Colonic mucosa (tissue), 4 donors: ENCODE measurements at regions not wholly inside any gene's neighbourhood (a gene's known extent, or its start where the extent isn't known, plus 50 kb on each side); places are given as distances from the start of the nearest gene placed in this dataset.

ENCODE experiments used
- DNase-seq: peaks from one replicate; pipeline ENCODE4 v3.0.0-alpha.2; 2020
- H3K27ac ChIP-seq: fragments of 200-600 bp; one replicate; pipeline ENCODE4 v1.8.0; 2021
- H3K27me3 ChIP-seq: fragments of 200-600 bp; one replicate; pipeline ENCODE4 v1.8.0; 2021
- H3K36me3 ChIP-seq: fragments of 200-600 bp; one replicate; pipeline ENCODE4 v1.8.0; 2021
- H3K4me1 ChIP-seq: fragments of 200-600 bp; one replicate; pipeline ENCODE4 v1.8.0; 2021; ENCODE audit warnings: mild to moderate bottlenecking
- H3K4me3 ChIP-seq: fragments of 200-600 bp; one replicate; pipeline ENCODE4 v1.8.0; 2021
- H3K9ac ChIP-seq, 2 donors: one replicate each; pipeline ENCODE4 v1.7.0; 2013; ENCODE audit warnings: control low read depth in 2 of 2, low read depth in 2 of 2, low read length in 2 of 2
- H3K9me3 ChIP-seq: fragments of 200-600 bp; one replicate; pipeline ENCODE4 v1.8.0; 2021
- intact Hi-C: fragments of 100-400 bp; cut with DNase I; formaldehyde crosslinking; loops from one replicate; pipeline ENCODE4 v1.14.1; 2022
- TF ChIP-seq, protein P1 (sequence below): fragments of 200-600 bp; IDR thresholded peaks from one replicate; pipeline ENCODE4 v1.8.0; 2022; ENCODE audit warnings: antibody characterized with exemption, mild to moderate bottlenecking
- donor health status: healthy.
- donor health status: DM: no; HTN: no; CAD: no.
- donor health status: DM: no; HTN: no; CAD: no.

DNA sequence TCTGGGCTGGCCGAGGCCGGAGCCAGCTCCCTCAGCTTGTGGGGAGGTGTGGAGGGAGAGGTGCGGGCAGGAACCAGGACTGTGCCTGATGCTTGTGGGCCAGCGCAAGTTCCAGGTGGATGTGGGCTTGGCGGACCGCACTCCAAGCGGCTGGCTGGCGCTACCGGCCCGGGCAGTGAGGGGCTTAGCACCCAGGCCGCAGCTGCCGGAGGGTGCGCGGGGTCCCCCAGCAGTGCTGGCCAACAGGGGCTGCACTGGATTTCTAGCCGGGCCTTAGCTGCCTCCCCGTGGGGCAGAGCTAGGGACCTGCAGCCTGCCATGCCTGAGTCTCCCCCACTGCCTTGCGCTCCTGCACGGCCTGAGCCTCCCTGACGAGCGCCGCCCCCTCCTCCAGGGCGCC is 242.8 kb downstream of the CCSER2 start:
- no peaks in the 10 kb centered on the region for H3K27me3 ChIP-seq
- no peaks in the 10 kb centered on the region for H3K36me3 ChIP-seq
- intact Hi-C loops = no loop called here
- H3K9ac ChIP-seq = no peak overlapping the region
- no peak overlapping the region for H3K4me3 ChIP-seq
- no peaks in the 10 kb centered on the region for H3K4me1 ChIP-seq
- H3K27ac ChIP-seq = no peak overlapping the region
- H3K9me3 ChIP-seq = no peaks in the 10 kb centered on the region
- DNase-seq = no peak
- TF ChIP-seq, protein P1, sequence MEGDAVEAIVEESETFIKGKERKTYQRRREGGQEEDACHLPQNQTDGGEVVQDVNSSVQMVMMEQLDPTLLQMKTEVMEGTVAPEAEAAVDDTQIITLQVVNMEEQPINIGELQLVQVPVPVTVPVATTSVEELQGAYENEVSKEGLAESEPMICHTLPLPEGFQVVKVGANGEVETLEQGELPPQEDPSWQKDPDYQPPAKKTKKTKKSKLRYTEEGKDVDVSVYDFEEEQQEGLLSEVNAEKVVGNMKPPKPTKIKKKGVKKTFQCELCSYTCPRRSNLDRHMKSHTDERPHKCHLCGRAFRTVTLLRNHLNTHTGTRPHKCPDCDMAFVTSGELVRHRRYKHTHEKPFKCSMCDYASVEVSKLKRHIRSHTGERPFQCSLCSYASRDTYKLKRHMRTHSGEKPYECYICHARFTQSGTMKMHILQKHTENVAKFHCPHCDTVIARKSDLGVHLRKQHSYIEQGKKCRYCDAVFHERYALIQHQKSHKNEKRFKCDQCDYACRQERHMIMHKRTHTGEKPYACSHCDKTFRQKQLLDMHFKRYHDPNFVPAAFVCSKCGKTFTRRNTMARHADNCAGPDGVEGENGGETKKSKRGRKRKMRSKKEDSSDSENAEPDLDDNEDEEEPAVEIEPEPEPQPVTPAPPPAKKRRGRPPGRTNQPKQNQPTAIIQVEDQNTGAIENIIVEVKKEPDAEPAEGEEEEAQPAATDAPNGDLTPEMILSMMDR = no peak

DNA sequence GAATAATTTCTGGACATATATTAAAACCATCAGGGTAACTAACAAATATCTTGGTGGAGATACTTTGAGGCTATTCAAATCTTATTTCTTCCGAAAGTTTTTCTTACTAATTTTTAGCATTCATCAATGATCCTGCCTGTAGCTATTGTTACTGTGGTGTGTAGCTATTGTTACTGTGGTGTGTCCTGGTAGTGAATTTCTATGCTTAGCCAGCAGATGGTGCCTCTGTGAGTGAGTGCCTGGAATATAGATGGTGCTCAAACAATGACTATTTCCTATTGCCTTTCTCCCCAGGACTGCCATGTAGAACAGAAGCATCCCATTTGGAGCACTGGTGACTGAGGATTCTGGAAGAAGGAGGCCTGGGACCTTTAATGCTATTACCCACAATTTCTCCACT is 245.7 kb downstream of the CCSER2 start:
- Histone ChIP-seq H3K36me3 (no peaks in the 10 kb centered on the region), H3K27ac (no peak overlapping the region), H3K9me3 (no peaks in the 10 kb centered on the region), H3K27me3 (no peaks in the 10 kb centered on the region), H3K9ac (no peak overlapping the region), H3K4me3 (no peak overlapping the region), H3K4me1 (no peaks in the 10 kb centered on the region)
- TF ChIP-seq, protein P1 = no peak
- intact Hi-C loops = no loop called here
- DNase-seq = no peak

DNA sequence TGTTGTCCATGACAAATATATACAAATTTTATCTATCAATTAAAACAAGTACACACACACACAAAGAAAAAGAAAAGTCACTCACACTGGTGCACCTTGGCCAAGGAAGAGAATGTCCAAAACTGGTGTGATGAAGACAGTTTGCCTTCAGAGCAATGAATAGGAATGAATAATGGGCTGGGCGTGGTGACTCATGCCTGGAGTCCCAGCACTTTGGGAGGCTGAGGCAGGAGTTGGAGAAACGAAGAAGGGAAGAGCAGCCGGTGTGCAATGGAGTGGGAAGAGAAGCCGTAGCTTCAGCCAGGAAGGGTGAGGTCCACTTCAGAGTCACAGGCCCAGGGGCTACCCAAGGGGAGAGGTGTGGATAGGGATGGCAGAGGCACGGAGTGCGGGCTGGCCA is 253.6 kb downstream of the CCSER2 start:
- Histone ChIP-seq H3K4me1 (no peaks in the 10 kb centered on the region), H3K4me3 (no peak overlapping the region), H3K27me3 (no peaks in the 10 kb centered on the region), H3K36me3 (no peaks in the 10 kb centered on the region), H3K9ac (no peak overlapping the region), H3K27ac (no peak overlapping the region), H3K9me3 (no peaks in the 10 kb centered on the region)
- peak; percentile 8 for DNase-seq
- TF ChIP-seq, protein P1 = no peak
- intact Hi-C loops = no loop called here

DNA sequence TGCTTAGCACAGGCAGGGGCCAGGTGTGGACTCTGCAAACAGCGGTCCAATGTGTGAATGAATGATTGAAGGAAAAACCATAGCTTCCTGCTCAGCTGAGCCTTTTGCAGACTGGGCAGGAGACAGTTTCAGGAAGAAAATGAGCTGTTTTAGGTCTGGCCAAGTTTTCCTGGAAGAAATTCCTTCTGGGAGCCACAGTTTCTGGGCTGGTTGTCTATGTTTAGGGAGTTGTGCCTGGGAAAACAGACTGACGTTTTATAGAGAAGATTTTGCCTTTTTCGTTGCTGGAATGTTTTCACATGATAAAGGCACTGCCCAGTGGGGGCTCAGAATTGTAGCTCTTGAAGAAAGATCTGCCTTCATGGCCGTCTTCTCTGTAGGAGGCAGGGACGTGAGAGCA is 255.1 kb downstream of the CCSER2 start:
- Histone ChIP-seq H3K9ac (no peak overlapping the region), H3K36me3 (no peaks in the 10 kb centered on the region), H3K27ac (no peak overlapping the region), H3K4me1 (no peaks in the 10 kb centered on the region), H3K9me3 (no peaks in the 10 kb centered on the region), H3K4me3 (no peak overlapping the region), H3K27me3 (no peaks in the 10 kb centered on the region)
- intact Hi-C loops = no loop called here
- TF ChIP-seq, protein P1 = no peak
- no peak for DNase-seq

DNA sequence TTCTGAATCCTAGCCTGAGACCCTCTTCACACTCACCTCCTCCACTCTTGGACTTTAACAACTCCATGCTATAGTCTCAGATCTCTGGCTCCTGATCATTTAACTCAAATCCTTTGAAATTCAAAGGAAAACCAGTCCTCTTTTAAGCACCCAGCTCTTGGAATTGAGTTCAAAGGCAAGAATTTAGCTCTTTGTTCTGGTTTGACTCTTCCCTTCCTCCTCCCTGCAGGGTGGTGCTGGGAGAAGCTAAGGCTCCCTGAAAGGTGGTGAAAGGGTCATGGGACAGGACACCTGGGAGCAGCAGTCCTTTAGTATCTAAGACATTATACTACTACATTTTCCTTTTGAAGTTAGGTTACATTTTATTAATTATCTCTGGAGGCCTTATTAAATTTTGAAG is 259.4 kb downstream of the CCSER2 start:
- no peaks in the 10 kb centered on the region for H3K36me3 ChIP-seq
- no peaks in the 10 kb centered on the region for H3K9me3 ChIP-seq
- no peak overlapping the region for H3K27ac ChIP-seq
- H3K9ac ChIP-seq = no peak overlapping the region
- intact Hi-C loops = no loop called here
- no peaks in the 10 kb centered on the region for H3K4me1 ChIP-seq
- TF ChIP-seq, protein P1 = no peak
- no peak for DNase-seq
- H3K27me3 ChIP-seq = no peaks in the 10 kb centered on the region
- no peak overlapping the region for H3K4me3 ChIP-seq

DNA sequence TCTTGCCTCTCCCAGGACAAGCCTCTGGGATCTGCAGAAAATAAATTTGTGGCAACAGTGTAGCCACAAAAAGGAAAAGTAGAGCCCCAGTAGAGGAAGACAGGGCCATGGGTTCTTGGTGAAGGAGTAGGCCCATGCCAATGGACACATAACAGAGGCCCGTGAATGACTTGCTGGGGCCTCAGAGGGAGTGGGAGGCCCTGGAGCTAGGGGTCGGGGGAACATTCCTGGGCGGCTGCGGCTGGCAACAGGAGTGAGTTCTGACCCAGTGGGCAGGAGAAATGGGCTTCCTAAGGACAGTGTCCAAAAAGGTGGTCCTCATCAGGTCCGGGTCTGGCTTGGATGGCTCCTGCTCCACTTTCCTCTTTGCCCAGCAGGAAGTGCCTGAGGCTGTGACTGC is 260.0 kb downstream of the CCSER2 start:
- no peak overlapping the region for H3K27ac ChIP-seq
- no peak for DNase-seq
- H3K4me3 ChIP-seq = no peak overlapping the region
- no peak overlapping the region for H3K9ac ChIP-seq
- intact Hi-C loops = no loop called here
- no peaks in the 10 kb centered on the region for H3K4me1 ChIP-seq
- H3K36me3 ChIP-seq = no peaks in the 10 kb centered on the region
- TF ChIP-seq, protein P1 = no peak
- no peaks in the 10 kb centered on the region for H3K27me3 ChIP-seq
- H3K9me3 ChIP-seq = no peaks in the 10 kb centered on the region
